GM12878 (cell line): ENCODE measurements at regions not wholly inside any gene's neighbourhood (a gene's known extent, or its start where the extent isn't known, plus 50 kb on each side); places are given as distances from the start of the nearest gene placed in this dataset.

Source experiments
- ATAC-seq: fragments of 200-7000 bp; cut with Tn5 transposase; 3 replicates; pipeline ENCODE4 v1.9.1; 2020; ENCODE audit warnings: mild to moderate bottlenecking, moderate library complexity
- BruUV-seq: library from RNA; stranded (reverse); fragments of 400-500 nt; replicated peaks from 2 replicates; lab custom pipeline; 2021; lab: Mats Ljungman, UMichigan
- CTCF ChIA-PET: fragments of 300-600 bp; sonication (Branson Sonifier 250); formaldehyde crosslinking; extraction: SDS; loops from one replicate; lab custom pipeline; 2021; ENCODE audit warnings: inconsistent platforms; lab: Yijun Ruan, JAX
- POLR2A ChIA-PET: fragments of 350-600 bp; formaldehyde crosslinking; extraction: SDS; loops from one replicate; lab custom pipeline; 2021; ENCODE audit warnings: inconsistent platforms; lab: Charles Lee
- RAD21 ChIA-PET: fragments of 300-600 bp; sonication (Branson Sonifier 250); formaldehyde crosslinking; loops from one replicate; lab custom pipeline; 2023; ENCODE audit warnings: antibody characterized with exemption; ENCODE audit not compliant: unreplicated experiment; lab: Charles Lee
- SMC1A ChIA-PET: fragments of 300-600 bp; sonication (Branson Sonifier 250); formaldehyde crosslinking; loops from one replicate; lab custom pipeline; 2023; ENCODE audit not compliant: unreplicated experiment, uncharacterized antibody; lab: Charles Lee
- DNase-seq: peaks from one replicate; pipeline ENCODE4 v3.0.0-alpha.2; 2011; ENCODE audit warnings: low read depth, low spot score
- FAIRE-seq: peaks from 3 replicates; lab custom pipeline; 2011; peaks lifted over from hg19 to GRCh38; lab: Jason Lieb, UNC
- H2AFZ ChIP-seq: 2 replicates; pipeline ENCODE4 v1.6.0; 2011; ENCODE audit warnings: low read depth, low read length, control low read depth; ENCODE audit not compliant: control insufficient read depth
- H3K27ac ChIP-seq: 2 replicates; pipeline ENCODE4 v1.5.1; 2011; ENCODE audit warnings: control low read depth; ENCODE audit not compliant: control insufficient read depth, insufficient read depth
- H3K27me3 ChIP-seq, 2 experiments: replicated peaks in 1 of 2; 2 replicates each; pipeline versions ENCODE4 v1.6.0 to v1.6.1; 2011; ENCODE audit warnings: low read length in 1 of 2; ENCODE audit not compliant: control insufficient read depth in 2 of 2, insufficient read depth in 2 of 2
- H3K36me3 ChIP-seq, 2 experiments: 2 replicates each; pipeline ENCODE4 v1.5.1; 2011; ENCODE audit warnings: low read length in 1 of 2; ENCODE audit not compliant: control insufficient read depth in 2 of 2, insufficient read depth in 2 of 2
- H3K4me1 ChIP-seq: 2 replicates; pipeline ENCODE4 v1.6.1; 2011; ENCODE audit warnings: mild to moderate bottlenecking, low read length, moderate library complexity, mixed read lengths; ENCODE audit not compliant: control insufficient read depth, insufficient read depth
- H3K4me2 ChIP-seq: 2 replicates; pipeline ENCODE4 v1.6.0; 2011; ENCODE audit warnings: control low read depth; ENCODE audit not compliant: control insufficient read depth, insufficient read depth
- H3K4me3 ChIP-seq: fragments of 200-600 bp; sonication (generic); 2 replicates; pipeline ENCODE4 v1.5.1; 2016
- H3K79me2 ChIP-seq: 2 replicates; pipeline ENCODE4 v1.6.0; 2011; ENCODE audit warnings: low read length; ENCODE audit not compliant: control insufficient read depth, insufficient read depth
- H3K9ac ChIP-seq: 2 replicates; pipeline ENCODE4 v1.8.0; 2011; ENCODE audit warnings: low read length, control low read depth, mixed read lengths; ENCODE audit not compliant: control insufficient read depth, insufficient read depth
- H3K9me3 ChIP-seq: replicated peaks from 3 replicates; pipeline ENCODE4 v1.5.1; 2011; ENCODE audit warnings: mild to moderate bottlenecking, low read length; ENCODE audit not compliant: control insufficient read depth, insufficient read depth
- H4K20me1 ChIP-seq: 2 replicates; pipeline ENCODE4 v1.6.0; 2011; ENCODE audit not compliant: control insufficient read depth, insufficient read depth
- CEBPB ChIP-seq, 2 experiments: fragments of 150-350 bp in 1 of 2; IDR thresholded peaks; 2 replicates each; pipeline ENCODE4 v1.6.1; 2012 to 2014; ENCODE audit warnings: low read depth in 2 of 2, low read length in 2 of 2, borderline replicate concordance in 1 of 2, inconsistent platforms in 1 of 2
- FOXM1 ChIP-seq: IDR thresholded peaks from 2 replicates; pipeline ENCODE4 v1.6.1; 2012; ENCODE audit warnings: low read depth, mild to moderate bottlenecking, inconsistent platforms, low read length, moderate library complexity
- LARP7 ChIP-seq: fragments of 450-650 bp; IDR thresholded peaks from 2 replicates; pipeline ENCODE4 v1.6.1; 2017; ENCODE audit warnings: mild to moderate bottlenecking
- MYC ChIP-seq: IDR thresholded peaks from 2 replicates; pipeline ENCODE4 v1.6.1; 2011; ENCODE audit warnings: mild to moderate bottlenecking, low read length, moderate library complexity, inconsistent platforms; ENCODE audit not compliant: insufficient read depth, insufficient replicate concordance, insufficient read length, severe bottlenecking
- POU2F2 ChIP-seq: IDR thresholded peaks from 3 replicates; pipeline ENCODE4 v1.6.1; 2011; ENCODE audit warnings: low read depth, mild to moderate bottlenecking, low read length, borderline replicate concordance
- SUPT20H ChIP-seq: IDR thresholded peaks from 2 replicates; pipeline ENCODE4 v1.6.1; 2011; ENCODE audit warnings: low read depth, mild to moderate bottlenecking, low read length, moderate library complexity, borderline replicate concordance; ENCODE audit not compliant: control insufficient read depth
- SUZ12 ChIP-seq: fragments of 200-600 bp; sonication (generic); IDR thresholded peaks from one replicate; pipeline ENCODE4 v1.6.1; 2018; ENCODE audit warnings: antibody characterized with exemption, mild to moderate bottlenecking; ENCODE audit not compliant: unreplicated experiment
- TCF3 ChIP-seq: IDR thresholded peaks from 2 replicates; pipeline ENCODE4 v1.6.1; 2012; ENCODE audit warnings: low read depth, mild to moderate bottlenecking, low read length, borderline replicate concordance; ENCODE audit not compliant: insufficient read depth
- WGBS: methylation state at CpG from one replicate; pipeline ENCODE4 v1.1.6; 2016; ENCODE audit warnings: low lambda C conversion rate; ENCODE audit not compliant: insufficient replicate concordance, insufficient coverage; ENCODE audit errors: missing lambda C conversion rate; 5-methylcytosine and 5-hydroxymethylcytosine counted together
- in situ Hi-C: fragments of 300-500 bp; cut with MboI; formaldehyde crosslinking; loops from 9 replicates; pipeline ENCODE4 v1.14.3; 2018; ENCODE audit warnings: mixed read lengths
- intact Hi-C: fragments of 100-400 bp; cut with micrococcal nuclease; formaldehyde crosslinking; loops from one replicate; pipeline ENCODE4 v1.14.2; 2022; ENCODE audit not compliant: unreplicated experiment
- TF ChIP-seq, protein P1 (sequence below): IDR thresholded peaks from 2 replicates; pipeline ENCODE4 v1.6.1; 2012; ENCODE audit warnings: low read length, inconsistent platforms

DNA sequence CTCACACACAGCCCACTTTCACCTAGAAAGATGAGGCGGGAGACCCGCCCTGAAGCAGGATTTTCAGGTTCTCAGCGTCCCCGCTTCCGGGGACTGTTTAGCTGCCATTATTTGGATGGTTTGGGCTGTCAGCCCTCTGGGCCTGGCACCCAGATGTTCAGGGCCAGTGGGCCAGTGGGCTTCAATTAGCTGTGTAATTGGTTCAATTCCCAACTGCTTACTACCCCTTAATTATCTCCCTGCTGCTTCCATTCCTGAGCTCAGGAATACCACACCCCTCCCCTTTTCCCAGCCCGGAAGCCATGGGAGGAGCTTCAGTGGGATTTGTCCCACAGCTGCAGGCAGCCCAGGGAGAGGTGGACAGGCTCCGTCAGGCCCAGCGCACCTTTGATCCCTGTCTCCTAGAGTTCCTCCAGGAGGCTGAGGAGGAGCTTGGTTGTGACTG is 114.1 kb upstream of the MYCN start (continued):
- TF ChIP-seq SUZ12, result no peak
- no peak for TF ChIP-seq LARP7
- TF ChIP-seq SUPT20H, result no peak
- TF ChIP-seq CEBPB (IDR thresholded peaks at IDR 0.05; ENCODE audit: borderline replicate concordance in 1 of 2, low read depth in 2 of 2, low read length in 2 of 2), result no peak

- in situ Hi-C loops (no loop called here), intact Hi-C loops (no loop called here)
- ChIA-PET CTCF (interaction anchor here (0.5 to 0.6 kb wide), 2 partner anchors 52 to 191 kb away, joined by 3 read pairs; no protein-coding TSS in a partner anchor), POLR2A (no interaction called here), SMC1A (no interaction called here), RAD21 (no interaction called here)
- no peaks in the 10 kb centered on the region for H3K79me2 ChIP-seq
- DNase-seq (no peak), ATAC-seq (no peak), FAIRE-seq (no peak)
- H3K36me3 ChIP-seq, result no peaks in the 10 kb centered on the region
- no peaks in the 10 kb centered on the region for H3K9me3 ChIP-seq
- no peak overlapping the region for H3K4me3 ChIP-seq
- H3K9ac ChIP-seq, result no peak overlapping the region
- H2AFZ ChIP-seq, result no peak overlapping the region
- no peak overlapping the region for H3K27ac ChIP-seq
- H3K4me2 ChIP-seq, result no peak overlapping the region
- WGBS, result 26% methylated on average over 4 of the region's 4 CpGs
- no TSS peak for BruUV-seq
- TF ChIP-seq MYC, result no peak
- TF ChIP-seq TCF3, result no peak
- no peaks in the 10 kb centered on the region for H3K4me1 ChIP-seq
- no peaks in the 10 kb centered on the region; a peak in 1 of 4 replicates for H3K27me3 ChIP-seq
- no peaks in the 10 kb centered on the region for H4K20me1 ChIP-seq
These were observed 113.3 kb upstream of the MYCN start for GRCh38 chr2:15827001-15827400.

DNA sequence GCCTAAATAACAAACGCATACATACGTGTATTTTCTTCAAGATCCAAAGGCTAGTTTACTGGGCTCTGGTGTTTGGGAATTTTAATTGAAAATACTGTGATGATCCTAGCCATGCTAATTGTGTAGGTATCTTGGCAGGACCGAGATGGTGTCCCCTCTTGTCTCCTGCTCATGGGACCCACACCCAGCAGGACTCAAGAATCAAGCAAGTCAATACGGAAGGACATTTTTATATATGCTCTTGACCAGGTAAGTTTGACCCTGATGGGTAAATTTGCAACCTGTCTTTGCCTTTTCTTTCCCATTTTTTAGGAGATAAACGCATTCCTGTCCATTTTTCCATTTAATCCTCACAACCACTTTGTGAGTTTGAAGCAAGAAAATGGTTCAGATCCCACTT is 111.8 kb upstream of the MYCN start:
- H3K36me3 ChIP-seq, result no peaks in the 10 kb centered on the region
- no peak overlapping the region for H3K9ac ChIP-seq
- in situ Hi-C loops (no loop called here), intact Hi-C loops (no loop called here)
- no peaks in the 10 kb centered on the region for H4K20me1 ChIP-seq
- SMC1A ChIA-PET, result no interaction called here
- no peak overlapping the region for H3K27ac ChIP-seq
- POLR2A ChIA-PET, result no interaction called here
- H3K4me1 ChIP-seq, result no peaks in the 10 kb centered on the region
- H3K27me3 ChIP-seq, result no peaks in the 10 kb centered on the region
- no peak overlapping the region for H3K4me3 ChIP-seq
- H2AFZ ChIP-seq, result no peak overlapping the region
- no peaks in the 10 kb centered on the region for H3K79me2 ChIP-seq
- H3K4me2 ChIP-seq, result no peak overlapping the region
- no TSS peak for BruUV-seq
- H3K9me3 ChIP-seq, result no peaks in the 10 kb centered on the region
- RAD21 ChIA-PET, result no interaction called here
- ATAC-seq (no peak), DNase-seq (no peak), FAIRE-seq (no peak)
- TF ChIP-seq, protein P1, sequence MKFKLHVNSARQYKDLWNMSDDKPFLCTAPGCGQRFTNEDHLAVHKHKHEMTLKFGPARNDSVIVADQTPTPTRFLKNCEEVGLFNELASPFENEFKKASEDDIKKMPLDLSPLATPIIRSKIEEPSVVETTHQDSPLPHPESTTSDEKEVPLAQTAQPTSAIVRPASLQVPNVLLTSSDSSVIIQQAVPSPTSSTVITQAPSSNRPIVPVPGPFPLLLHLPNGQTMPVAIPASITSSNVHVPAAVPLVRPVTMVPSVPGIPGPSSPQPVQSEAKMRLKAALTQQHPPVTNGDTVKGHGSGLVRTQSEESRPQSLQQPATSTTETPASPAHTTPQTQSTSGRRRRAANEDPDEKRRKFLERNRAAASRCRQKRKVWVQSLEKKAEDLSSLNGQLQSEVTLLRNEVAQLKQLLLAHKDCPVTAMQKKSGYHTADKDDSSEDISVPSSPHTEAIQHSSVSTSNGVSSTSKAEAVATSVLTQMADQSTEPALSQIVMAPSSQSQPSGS, result no peak
- TF ChIP-seq FOXM1 (no peak), POU2F2 (no peak)
- 53% methylated on average over 5 of the region's 5 CpGs for WGBS
- CTCF ChIA-PET, result no interaction called here
